Ovary (tissue), 7 donors: ENCODE measurements at regions not wholly inside any gene's neighbourhood (a gene's known extent, or its start where the extent isn't known, plus 50 kb on each side); places are given as distances from the start of the nearest gene placed in this dataset.

Experiments
- DNase-seq, 5 donors: peaks; one replicate each; pipeline ENCODE4 v3.0.0-alpha.2; 2019 to 2020
- H3K27ac ChIP-seq, 2 donors: fragments of 200-600 bp; one replicate each; pipeline versions ENCODE4 v1.5.1 to v1.8.0; 2019 to 2022
- H3K27me3 ChIP-seq: fragments of 200-600 bp; one replicate; pipeline ENCODE4 v1.8.0; 2022
- H3K36me3 ChIP-seq: fragments of 200-600 bp; sonication (generic); one replicate; pipeline ENCODE4 v1.5.1; 2019
- H3K4me1 ChIP-seq: one replicate; pipeline ENCODE4 v1.8.1; 2013; ENCODE audit warnings: mild to moderate bottlenecking, moderate library complexity; ENCODE audit not compliant: insufficient read depth
- H3K4me3 ChIP-seq: fragments of 200-600 bp; sonication (generic); one replicate; pipeline ENCODE4 v1.5.1; 2017
- H3K9me3 ChIP-seq, 2 donors: fragments of 200-600 bp in 1 of 2; sonication (generic) in 1 of 2; one replicate each; pipeline versions ENCODE4 v1.5.1 to v1.8.1; 2013 to 2019; ENCODE audit warnings: mild to moderate bottlenecking in 1 of 2, moderate library complexity in 1 of 2
- CTCF ChIP-seq, 3 donors: fragments of 450-650 bp in 2 of 3; fragments of 200-600 bp in 1 of 3; IDR thresholded peaks; one replicate each; pipeline versions ENCODE4 v1.5.1 to v1.8.0; 2016 to 2022; ENCODE audit warnings: antibody characterized with exemption in 3 of 3, mild to moderate bottlenecking in 1 of 3
- EP300 ChIP-seq: sonication (generic); formaldehyde crosslinking; IDR thresholded peaks from one replicate; pipeline ENCODE4 v1.6.1; 2017; ENCODE audit warnings: antibody characterized with exemption
- POLR2A ChIP-seq: fragments of 450-650 bp; IDR thresholded peaks from one replicate; pipeline ENCODE4 v1.6.1; 2017; ENCODE audit warnings: antibody characterized with exemption, mild to moderate bottlenecking, moderate library complexity
- WGBS, 3 donors: extraction: QIAGEN DNeasy Blood & Tissue Kit in 1 of 3; methylation state at CpG; one replicate each; pipeline versions ENCODE4 v1.1.5 to v1.1.7; 2013 to 2017; 5-methylcytosine and 5-hydroxymethylcytosine counted together
- intact Hi-C, 4 donors: fragments of 100-400 bp; cut with DNase I; formaldehyde crosslinking; loops; one replicate each; pipeline versions ENCODE4 v1.11.0 to v1.15.1; 2022 to 2023
- donor health status: DM: no; HTN: no; CAD: no; lungs with moderate emphysema.
- donor health status: DM: no; HTN: no; CAD: no.
- donor health status: Bipolar disorder and iron deficiency.
- donor health status: DM: no; HTN: no; CAD: no.
- donor health status: DM: yes; HTN: yes; CAD: no.

- no peak for DNase-seq
- H3K9me3 ChIP-seq = no peaks in the 10 kb centered on the region
- no peaks in the 10 kb centered on the region for H3K27me3 ChIP-seq
- H3K4me3 ChIP-seq = no peak overlapping the region
- intact Hi-C loops = no loop called here
- H3K36me3 ChIP-seq = no peaks in the 10 kb centered on the region
- TF ChIP-seq EP300 = no peak
- TF ChIP-seq POLR2A = no peak
- no peak for TF ChIP-seq CTCF (IDR thresholded peaks at IDR 0.05)
- no peak overlapping the region for H3K27ac ChIP-seq
- H3K4me1 ChIP-seq = no peaks in the 10 kb centered on the region
These were observed 931.1 kb downstream of the PLA2G4A start for GRCh38 chr1:187759825-187760333.

- no peaks in the 10 kb centered on the region for H3K36me3 ChIP-seq
- H3K4me1 ChIP-seq = no peaks in the 10 kb centered on the region
- no peaks in the 10 kb centered on the region for H3K9me3 ChIP-seq
- TF ChIP-seq CTCF (IDR thresholded peaks at IDR 0.05) = no peak
- no peak for TF ChIP-seq EP300
- no peak for TF ChIP-seq POLR2A
- no peak overlapping the region for H3K27ac ChIP-seq
- H3K27me3 ChIP-seq = no peaks in the 10 kb centered on the region
- WGBS, 3 donors = 8 to 11% (median 8%) methylated on average over 5 of the region's 5 CpGs
- DNase-seq = no peak
- intact Hi-C loops = no loop called here
- no peak overlapping the region for H3K4me3 ChIP-seq
These were observed 933.4 kb downstream of the PLA2G4A start for GRCh38 chr1:187762118-187762517.

- H3K9me3 ChIP-seq = no peaks in the 10 kb centered on the region
- DNase-seq = no peak
- intact Hi-C loops = no loop called here
- H3K36me3 ChIP-seq = no peaks in the 10 kb centered on the region
- no peak for TF ChIP-seq EP300
- TF ChIP-seq CTCF (IDR thresholded peaks at IDR 0.05) = no peak
- no peak overlapping the region for H3K27ac ChIP-seq
- H3K4me3 ChIP-seq = no peak overlapping the region
- H3K27me3 ChIP-seq = no peaks in the 10 kb centered on the region
- no peaks in the 10 kb centered on the region for H3K4me1 ChIP-seq
These were observed 934.7 kb downstream of the PLA2G4A start for GRCh38 chr1:187763465-187763864.

GRCh38 chr1:187763976-187764375 is 935.2 kb downstream of the PLA2G4A start:
- Histone ChIP-seq H3K27me3 (no peaks in the 10 kb centered on the region), H3K4me1 (no peaks in the 10 kb centered on the region), H3K36me3 (no peaks in the 10 kb centered on the region), H3K4me3 (no peak overlapping the region), H3K9me3 (no peaks in the 10 kb centered on the region), H3K27ac (no peak overlapping the region)
- WGBS, 3 donors = 74 to 83% (median 79%) methylated on average over 4 of the region's 4 CpGs
- no peak for TF ChIP-seq EP300
- intact Hi-C loops = no loop called here
- no peak for DNase-seq

GRCh38 chr1:187771396-187771795 is 942.6 kb downstream of the PLA2G4A start:
- no peaks in the 10 kb centered on the region for H3K36me3 ChIP-seq
- TF ChIP-seq POLR2A = no peak
- no peak for TF ChIP-seq CTCF (IDR thresholded peaks at IDR 0.05)
- no peak for TF ChIP-seq EP300
- H3K4me1 ChIP-seq = no peaks in the 10 kb centered on the region
- no peak for DNase-seq
- WGBS, 3 donors = 37 to 55% (median 54%) methylated on average over 2 of the region's 2 CpGs
- intact Hi-C loops = no loop called here
- no peaks in the 10 kb centered on the region for H3K27me3 ChIP-seq
- no peak overlapping the region for H3K4me3 ChIP-seq
- no peaks in the 10 kb centered on the region for H3K9me3 ChIP-seq
- H3K27ac ChIP-seq = no peak overlapping the region
